WERI-Rb-1 (cell line): ENCODE measurements at regions not wholly inside any gene's neighbourhood (a gene's known extent, or its start where the extent isn't known, plus 50 kb on each side); places are given as distances from the start of the nearest gene placed in this dataset.

Experiments used
- DNase-seq: peaks from one replicate; pipeline ENCODE4 v3.0.0-alpha.2; 2020
- H3K27ac ChIP-seq: fragments of 250-450 bp; sonication (Bioruptor Pico); 2 replicates; pipeline ENCODE4 v1.5.1; 2020; ENCODE audit warnings: mild to moderate bottlenecking, moderate library complexity
- H3K27me3 ChIP-seq: fragments of 250-450 bp; sonication (Bioruptor Pico); 2 replicates; pipeline ENCODE4 v1.5.1; 2021; ENCODE audit warnings: mild to moderate bottlenecking, low read depth, moderate library complexity; ENCODE audit not compliant: insufficient read depth, severe bottlenecking
- H3K36me3 ChIP-seq: fragments of 250-450 bp; sonication (Bioruptor Pico); 2 replicates; pipeline ENCODE4 v1.5.1; 2020; ENCODE audit warnings: mild to moderate bottlenecking, moderate library complexity
- H3K4me3 ChIP-seq: 2 replicates; pipeline ENCODE4 v1.5.1; 2011; ENCODE audit warnings: low read depth, mild to moderate bottlenecking, control low read depth, low read length
- H3K9me3 ChIP-seq: fragments of 250-450 bp; sonication (Bioruptor Pico); 2 replicates; pipeline ENCODE4 v1.5.1; 2021; ENCODE audit warnings: mild to moderate bottlenecking, moderate library complexity; ENCODE audit not compliant: severe bottlenecking
- CTCF ChIP-seq: IDR thresholded peaks from 2 replicates; pipeline ENCODE4 v1.5.1; 2011; ENCODE audit warnings: low read depth, mild to moderate bottlenecking, control low read depth, inconsistent platforms, low read length

- no peaks in the 10 kb centered on the region for H3K36me3 ChIP-seq
- H3K27ac ChIP-seq: no peak overlapping the region
- no peak for TF ChIP-seq CTCF
- H3K27me3 ChIP-seq: no peaks in the 10 kb centered on the region
- no peak overlapping the region for H3K4me3 ChIP-seq
- DNase-seq: no peak
- no peaks in the 10 kb centered on the region for H3K9me3 ChIP-seq
These were observed 489.8 kb downstream of the RNF144A start for GRCh38 chr2:7407001-7407400.

GRCh38 chr2:7407906-7408680 is 490.9 kb downstream of the RNF144A start:
- no peak for TF ChIP-seq CTCF
- Histone ChIP-seq H3K4me3 (no peak overlapping the region), H3K27ac (no peak overlapping the region), H3K9me3 (no peaks in the 10 kb centered on the region), H3K36me3 (no peaks in the 10 kb centered on the region), H3K27me3 (no peaks in the 10 kb centered on the region)
- no peak for DNase-seq

- H3K9me3 ChIP-seq: no peaks in the 10 kb centered on the region
These were observed 494.5 kb downstream of the RNF144A start for GRCh38 chr2:7411691-7412090.

GRCh38 chr2:7417845-7418742 is 500.9 kb downstream of the RNF144A start:
- Histone ChIP-seq H3K36me3 (no peaks in the 10 kb centered on the region), H3K27me3 (no peaks in the 10 kb centered on the region), H3K9me3 (no peaks in the 10 kb centered on the region), H3K27ac (no peak overlapping the region), H3K4me3 (no peak overlapping the region)
- DNase-seq: no peak
- no peak for TF ChIP-seq CTCF

More at GRCh38 chr2:7411691-7412090, 494.5 kb downstream of the RNF144A start:
- no peak for DNase-seq
- no peaks in the 10 kb centered on the region for H3K36me3 ChIP-seq
- no peak overlapping the region for H3K4me3 ChIP-seq
- H3K27me3 ChIP-seq: no peaks in the 10 kb centered on the region
- no peak overlapping the region for H3K27ac ChIP-seq
- no peak for TF ChIP-seq CTCF

GRCh38 chr2:7419186-7419585 is 502.0 kb downstream of the RNF144A start:
- no peak overlapping the region for H3K4me3 ChIP-seq
- H3K36me3 ChIP-seq: no peaks in the 10 kb centered on the region

More at GRCh38 chr2:7419186-7419585, 502.0 kb downstream of the RNF144A start:
- no peak for TF ChIP-seq CTCF
- Histone ChIP-seq H3K27me3 (no peaks in the 10 kb centered on the region), H3K9me3 (no peaks in the 10 kb centered on the region), H3K27ac (no peak overlapping the region)
- DNase-seq: no peak
